Endodermal cell (in vitro differentiated cells): ENCODE measurements at regions not wholly inside any gene's neighbourhood (a gene's known extent, or its start where the extent isn't known, plus 50 kb on each side); places are given as distances from the start of the nearest gene placed in this dataset.

ENCODE experiments used
- DNase-seq: peaks from one replicate; pipeline ENCODE4 v3.0.0-alpha.2; 2017
- H3K27ac ChIP-seq: 2 replicates; pipeline ENCODE4 v1.5.1; 2013; ENCODE audit warnings: mild to moderate bottlenecking, low read depth, low read length, moderate library complexity
- H3K27me3 ChIP-seq: 2 replicates; pipeline ENCODE4 v1.6.1; 2013; ENCODE audit warnings: mild to moderate bottlenecking, low read length, moderate library complexity; ENCODE audit not compliant: insufficient read depth, control insufficient read depth, poor library complexity, severe bottlenecking
- H3K36me3 ChIP-seq: 2 replicates; pipeline ENCODE4 v1.7.0; 2013; ENCODE audit warnings: mild to moderate bottlenecking, low read length, moderate library complexity; ENCODE audit not compliant: control insufficient read depth, insufficient read depth
- H3K4me1 ChIP-seq: one replicate; pipeline ENCODE4 v1.7.0; 2013; ENCODE audit warnings: low read length; ENCODE audit not compliant: control insufficient read depth, insufficient read depth
- H3K4me3 ChIP-seq: 2 replicates; pipeline ENCODE4 v1.5.1; 2013; ENCODE audit warnings: mild to moderate bottlenecking, low read length, moderate library complexity
- H3K9ac ChIP-seq: 2 replicates; pipeline ENCODE4 v1.6.1; 2013; ENCODE audit warnings: mild to moderate bottlenecking, low read length, moderate library complexity; ENCODE audit not compliant: poor library complexity, severe bottlenecking; ENCODE audit errors: extremely low read depth
- H3K9me3 ChIP-seq: 2 replicates; pipeline ENCODE4 v1.6.1; 2013; ENCODE audit warnings: mild to moderate bottlenecking, low read length, moderate library complexity; ENCODE audit not compliant: control insufficient read depth
- H3K27ac Mint-ChIP-seq: 2 replicates; pipeline ENCODE4 v1.8.0; 2020; ENCODE audit warnings: mixed read lengths
- H3K27me3 Mint-ChIP-seq: 2 replicates; pipeline ENCODE4 v1.8.0; 2021; ENCODE audit warnings: mild to moderate bottlenecking, mixed read lengths; ENCODE audit not compliant: insufficient read depth
- H3K36me3 Mint-ChIP-seq: 2 replicates; pipeline ENCODE4 v1.8.0; 2020; ENCODE audit warnings: low read depth, mixed read lengths
- H3K4me1 Mint-ChIP-seq: 2 replicates; pipeline ENCODE4 v1.8.0; 2020; ENCODE audit warnings: mixed read lengths
- H3K4me3 Mint-ChIP-seq: 2 replicates; pipeline ENCODE4 v1.8.0; 2020; ENCODE audit warnings: mild to moderate bottlenecking, moderate library complexity, mixed read lengths
- H3K9me3 Mint-ChIP-seq: 2 replicates; pipeline ENCODE4 v1.8.0; 2020; ENCODE audit warnings: mild to moderate bottlenecking, mixed read lengths
- CTCF ChIP-seq: fragments of 200-600 bp; sonication (generic); conservative IDR thresholded peaks from 2 replicates; pipeline ENCODE4 v1.5.0; 2021; ENCODE audit warnings: antibody characterized with exemption, mild to moderate bottlenecking
- WGBS, 2 experiments: methylation state at CpG; one replicate each; pipeline versions ENCODE4 v1.1.5 to v1.1.7; 2013; ENCODE audit warnings: missing lambda C conversion rate in 2 of 2, mixed read lengths in 1 of 2; ENCODE audit not compliant: insufficient coverage in 1 of 2, insufficient read length in 1 of 2; 5-methylcytosine and 5-hydroxymethylcytosine counted together

- no peaks in the 10 kb centered on the region for H3K27me3 Mint-ChIP-seq
- no peak overlapping the region for H3K27ac Mint-ChIP-seq
- no peaks in the 10 kb centered on the region for H3K36me3 ChIP-seq
- H3K27me3 ChIP-seq = no peaks in the 10 kb centered on the region
- no peak overlapping the region for H3K4me3 Mint-ChIP-seq
- no peaks in the 10 kb centered on the region for H3K4me1 ChIP-seq
- no peak overlapping the region for H3K27ac ChIP-seq
- H3K4me3 ChIP-seq = no peak overlapping the region
- no peak overlapping the region for H3K9ac ChIP-seq
- no peaks in the 10 kb centered on the region for H3K36me3 Mint-ChIP-seq
- no peaks in the 10 kb centered on the region for H3K9me3 Mint-ChIP-seq
- H3K4me1 Mint-ChIP-seq = no peaks in the 10 kb centered on the region
- H3K9me3 ChIP-seq = no peaks in the 10 kb centered on the region
- DNase-seq = no peak
- TF ChIP-seq CTCF = no peak
Measured at GRCh38 chr4:176849076-176849475, 56.4 kb upstream of the VEGFC start.

- no peaks in the 10 kb centered on the region for H3K9me3 Mint-ChIP-seq
Measured at GRCh38 chr4:176850436-176850835, 57.7 kb upstream of the VEGFC start.

GRCh38 chr4:176856421-176856820 is 63.7 kb upstream of the VEGFC start:
- 96% methylated on average over 2 of the region's 2 CpGs; no CpG with 5 or more reads in 1 of the 2 experiments for WGBS, 2 experiments
- H3K36me3 Mint-ChIP-seq = no peaks in the 10 kb centered on the region

More at GRCh38 chr4:176850436-176850835, 57.7 kb upstream of the VEGFC start:
- DNase-seq = no peak
- H3K27ac ChIP-seq = no peak overlapping the region
- no peak overlapping the region for H3K9ac ChIP-seq
- 80 to 91% methylated on average over 1 to 2 of the region's 2 CpGs for WGBS, 2 experiments
- H3K27me3 Mint-ChIP-seq = no peaks in the 10 kb centered on the region
- H3K4me3 ChIP-seq = no peak overlapping the region
- H3K36me3 ChIP-seq = no peaks in the 10 kb centered on the region
- no peak overlapping the region for H3K27ac Mint-ChIP-seq
- H3K4me3 Mint-ChIP-seq = no peak overlapping the region
- H3K4me1 ChIP-seq = no peaks in the 10 kb centered on the region
- H3K4me1 Mint-ChIP-seq = no peaks in the 10 kb centered on the region
- no peaks in the 10 kb centered on the region for H3K9me3 ChIP-seq
- no peak for TF ChIP-seq CTCF
- no peaks in the 10 kb centered on the region for H3K36me3 Mint-ChIP-seq
- H3K27me3 ChIP-seq = no peaks in the 10 kb centered on the region

More at GRCh38 chr4:176856421-176856820, 63.7 kb upstream of the VEGFC start:
- Mint-ChIP-seq H3K9me3 (no peaks in the 10 kb centered on the region), H3K27me3 (no peaks in the 10 kb centered on the region), H3K27ac (no peak overlapping the region), H3K4me1 (no peaks in the 10 kb centered on the region), H3K4me3 (no peak overlapping the region)
- Histone ChIP-seq H3K27ac (no peak overlapping the region), H3K36me3 (no peaks in the 10 kb centered on the region), H3K27me3 (no peaks in the 10 kb centered on the region), H3K9me3 (no peaks in the 10 kb centered on the region), H3K9ac (no peak overlapping the region), H3K4me1 (no peaks in the 10 kb centered on the region), H3K4me3 (no peak overlapping the region)
- TF ChIP-seq CTCF = no peak
- no peak for DNase-seq
